Breast epithelium (tissue), 4 donors: ENCODE measurements at regions not wholly inside any gene's neighbourhood (a gene's known extent, or its start where the extent isn't known, plus 50 kb on each side); places are given as distances from the start of the nearest gene placed in this dataset.
A peak's percentile ranks its signal among the peaks of the same experiment; 100 is the strongest.

Experiments used
- DNase-seq, 2 donors: peaks; one replicate each; pipeline ENCODE4 v3.0.0-alpha.2; 2019; ENCODE audit warnings: low spot score in 2 of 2
- H3K27ac ChIP-seq, 2 donors: fragments of 200-600 bp; sonication (generic) in 1 of 2; one replicate each; pipeline ENCODE4 v1.5.1; 2016 to 2019; ENCODE audit warnings: mild to moderate bottlenecking in 1 of 2
- H3K27me3 ChIP-seq, 2 donors: fragments of 200-600 bp; sonication (generic) in 1 of 2; one replicate each; pipeline versions ENCODE4 v1.5.1 to v1.6.0; 2017 to 2019; ENCODE audit warnings: control low read depth in 1 of 2, mild to moderate bottlenecking in 1 of 2
- H3K36me3 ChIP-seq: fragments of 200-600 bp; one replicate; pipeline ENCODE4 v1.5.1; 2019
- H3K4me1 ChIP-seq, 2 donors: fragments of 200-600 bp; sonication (generic); one replicate each; pipeline ENCODE4 v1.5.1; 2016 to 2019; ENCODE audit warnings: control low read depth in 1 of 2
- H3K4me3 ChIP-seq, 3 donors: fragments of 200-600 bp; sonication (generic); 1 replicate in 2 of 3; 2 replicates in 1 of 3; pipeline ENCODE4 v1.5.1; 2016 to 2019; ENCODE audit warnings: mild to moderate bottlenecking in 3 of 3, moderate library complexity in 2 of 3
- H3K9me3 ChIP-seq, 2 donors: fragments of 200-600 bp; sonication (generic) in 1 of 2; one replicate each; pipeline ENCODE4 v1.5.1; 2016 to 2019; ENCODE audit warnings: control low read depth in 1 of 2
- POLR2A ChIP-seq: fragments of 450-650 bp; IDR thresholded peaks from one replicate; pipeline ENCODE4 v1.6.1; 2016; ENCODE audit warnings: antibody characterized with exemption, mild to moderate bottlenecking, moderate library complexity
- POLR2AphosphoS5 ChIP-seq, 3 donors: sonication (generic); formaldehyde crosslinking; IDR thresholded peaks; one replicate each; pipeline ENCODE4 v1.6.1; 2017; ENCODE audit warnings: antibody characterized with exemption in 3 of 3
- intact Hi-C: fragments of 100-400 bp; cut with DNase I; formaldehyde crosslinking; loops from one replicate; pipeline ENCODE4 v1.15.1; 2023; ENCODE audit warnings: low total_unique reads
- TF ChIP-seq, protein P1 (sequence below), 3 donors: fragments of 450-650 bp; IDR thresholded peaks; one replicate each; pipeline ENCODE4 v1.5.1; 2016 to 2017; ENCODE audit warnings: antibody characterized with exemption in 3 of 3, mild to moderate bottlenecking in 3 of 3, moderate library complexity in 3 of 3

GRCh38 chr10:3848005-3848774, 63.2 kb upstream of the KLF6 start:
- no peak for DNase-seq
- intact Hi-C loops = no loop called here
- no peaks in the 10 kb centered on the region for H3K36me3 ChIP-seq
- no peak overlapping the region for H3K4me3 ChIP-seq
- H3K9me3 ChIP-seq = no peaks in the 10 kb centered on the region
- TF ChIP-seq POLR2AphosphoS5 (IDR thresholded peaks at IDR 0.05) (no peak), POLR2A (no peak)
- TF ChIP-seq, protein P1, sequence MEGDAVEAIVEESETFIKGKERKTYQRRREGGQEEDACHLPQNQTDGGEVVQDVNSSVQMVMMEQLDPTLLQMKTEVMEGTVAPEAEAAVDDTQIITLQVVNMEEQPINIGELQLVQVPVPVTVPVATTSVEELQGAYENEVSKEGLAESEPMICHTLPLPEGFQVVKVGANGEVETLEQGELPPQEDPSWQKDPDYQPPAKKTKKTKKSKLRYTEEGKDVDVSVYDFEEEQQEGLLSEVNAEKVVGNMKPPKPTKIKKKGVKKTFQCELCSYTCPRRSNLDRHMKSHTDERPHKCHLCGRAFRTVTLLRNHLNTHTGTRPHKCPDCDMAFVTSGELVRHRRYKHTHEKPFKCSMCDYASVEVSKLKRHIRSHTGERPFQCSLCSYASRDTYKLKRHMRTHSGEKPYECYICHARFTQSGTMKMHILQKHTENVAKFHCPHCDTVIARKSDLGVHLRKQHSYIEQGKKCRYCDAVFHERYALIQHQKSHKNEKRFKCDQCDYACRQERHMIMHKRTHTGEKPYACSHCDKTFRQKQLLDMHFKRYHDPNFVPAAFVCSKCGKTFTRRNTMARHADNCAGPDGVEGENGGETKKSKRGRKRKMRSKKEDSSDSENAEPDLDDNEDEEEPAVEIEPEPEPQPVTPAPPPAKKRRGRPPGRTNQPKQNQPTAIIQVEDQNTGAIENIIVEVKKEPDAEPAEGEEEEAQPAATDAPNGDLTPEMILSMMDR (IDR thresholded peaks at IDR 0.05) = no peak
- H3K27ac ChIP-seq = peak overlapping the region in 1 of 2 donors; percentile 10
- no peaks in the 10 kb centered on the region for H3K27me3 ChIP-seq
- H3K4me1 ChIP-seq = peaks cover 0 to 8% of the 10 kb centered on the region in 2 donors

DNA sequence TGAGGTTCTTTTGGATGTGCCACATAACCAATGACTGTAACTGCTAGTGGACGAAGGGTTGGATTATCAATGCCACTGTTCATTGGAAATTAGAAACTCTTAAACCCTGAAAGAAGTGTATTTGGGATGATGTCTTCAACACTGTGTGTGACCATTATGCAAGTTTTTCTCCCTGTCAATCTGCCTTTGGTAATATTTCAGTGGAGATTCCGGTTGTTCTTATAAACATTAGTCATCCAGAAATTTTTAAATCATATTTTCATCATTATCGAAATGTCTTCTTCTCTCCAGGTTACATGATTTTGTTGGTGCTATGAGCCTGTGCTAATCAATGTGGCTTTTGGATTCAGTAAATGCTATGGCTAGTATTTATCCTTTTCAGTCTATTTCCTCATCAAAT, 61.7 kb upstream of the KLF6 start:
- Histone ChIP-seq H3K27me3 (no peaks in the 10 kb centered on the region), H3K4me1 (no peaks in the 10 kb centered on the region), H3K36me3 (no peaks in the 10 kb centered on the region), H3K27ac (no peak overlapping the region), H3K9me3 (no peaks in the 10 kb centered on the region), H3K4me3 (no peak overlapping the region)
- no peak for DNase-seq
- intact Hi-C loops = no loop called here
- no peak for TF ChIP-seq POLR2AphosphoS5 (IDR thresholded peaks at IDR 0.05)
- no peak for TF ChIP-seq POLR2A
- TF ChIP-seq, protein P1 (IDR thresholded peaks at IDR 0.05) = no peak

DNA sequence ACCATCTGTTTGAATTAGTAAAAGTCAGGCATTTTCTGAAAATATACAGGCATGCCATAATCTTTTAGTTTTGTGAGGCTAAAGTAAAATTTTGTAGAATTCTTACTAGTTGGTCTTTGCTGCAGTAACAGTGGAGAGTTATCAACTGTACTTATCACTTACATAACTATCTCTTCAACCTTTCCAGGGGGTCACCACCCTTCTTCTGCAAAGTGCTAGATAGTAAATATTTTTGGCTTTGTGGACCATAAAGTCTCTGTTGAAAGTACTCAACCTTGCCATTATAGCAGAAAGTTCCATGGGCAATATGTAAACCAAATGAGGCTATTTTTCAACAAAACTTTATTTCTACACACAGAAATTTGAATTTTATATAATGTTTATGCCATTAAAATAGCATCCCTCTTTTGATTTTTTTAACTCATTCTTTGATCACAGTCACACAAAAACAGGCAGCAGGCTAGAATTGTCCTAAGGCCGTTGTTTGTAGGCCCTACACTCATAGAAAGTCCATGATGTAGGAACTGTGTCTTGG, 59.5 kb upstream of the KLF6 start:
- no peak overlapping the region for H3K4me3 ChIP-seq
- no peaks in the 10 kb centered on the region for H3K36me3 ChIP-seq
- intact Hi-C loops = no loop called here
- TF ChIP-seq POLR2AphosphoS5 (IDR thresholded peaks at IDR 0.05) = no peak
- no peak for TF ChIP-seq POLR2A
- TF ChIP-seq, protein P1 (IDR thresholded peaks at IDR 0.05) = no peak
- H3K27ac ChIP-seq = no peak overlapping the region
- H3K27me3 ChIP-seq = no peaks in the 10 kb centered on the region
- no peaks in the 10 kb centered on the region for H3K9me3 ChIP-seq
- H3K4me1 ChIP-seq = no peaks in the 10 kb centered on the region
- DNase-seq = no peak

GRCh38 chr10:3838460-3839437, 53.7 kb upstream of the KLF6 start:
- Histone ChIP-seq H3K27me3 (no peaks in the 10 kb centered on the region), H3K36me3 (no peaks in the 10 kb centered on the region), H3K4me3 (no peak overlapping the region), H3K27ac (no peak overlapping the region), H3K9me3 (no peaks in the 10 kb centered on the region), H3K4me1 (no peaks in the 10 kb centered on the region)
- intact Hi-C loops = no loop called here
- no peak for DNase-seq
- TF ChIP-seq, protein P1 (IDR thresholded peaks at IDR 0.05) = no peak
- TF ChIP-seq POLR2AphosphoS5 (IDR thresholded peaks at IDR 0.05) (no peak), POLR2A (no peak)
